A673 (cell line): ENCODE measurements at regions not wholly inside any gene's neighbourhood (a gene's known extent, or its start where the extent isn't known, plus 50 kb on each side); places are given as distances from the start of the nearest gene placed in this dataset.

ENCODE experiments used
- BruUV-seq: library from RNA; stranded (reverse); fragments of 400-500 nt; replicated peaks from 2 replicates; lab custom pipeline; 2021; lab: Mats Ljungman, UMichigan
- CTCF ChIA-PET: fragments of 300-600 bp; sonication (Branson Sonifier 250); formaldehyde crosslinking; loops from one replicate; lab custom pipeline; 2022; ENCODE audit warnings: antibody characterized with exemption; lab: Charles Lee
- POLR2A ChIA-PET: fragments of 300-600 bp; sonication (Branson Sonifier 250); formaldehyde crosslinking; loops from one replicate; lab custom pipeline; 2022; ENCODE audit warnings: antibody characterized with exemption; ENCODE audit not compliant: low non-redundant PET; lab: Charles Lee
- DNase-seq: peaks from one replicate; pipeline ENCODE4 v3.0.0-alpha.2; 2015; ENCODE audit warnings: low spot score
- H3K27ac ChIP-seq: fragments of 200-600 bp; sonication (generic); 2 replicates; pipeline ENCODE4 v1.5.1; 2016; ENCODE audit warnings: mixed run types, low read depth, mild to moderate bottlenecking, mixed read lengths, antibody characterized with exemption, low read length; ENCODE audit not compliant: poor library complexity, severe bottlenecking
- H3K27me3 ChIP-seq: fragments of 200-600 bp; sonication (generic); replicated peaks from 2 replicates; pipeline ENCODE4 v1.6.1; 2017; ENCODE audit warnings: mixed run types, low read depth, mild to moderate bottlenecking, mixed read lengths, antibody characterized with exemption, low read length; ENCODE audit not compliant: insufficient read depth, poor library complexity
- H3K36me3 ChIP-seq: fragments of 200-600 bp; sonication (generic); 2 replicates; pipeline ENCODE4 v1.6.1; 2016; ENCODE audit warnings: mixed run types, mild to moderate bottlenecking, mixed read lengths, antibody characterized with exemption, low read length; ENCODE audit not compliant: insufficient read depth, poor library complexity, severe bottlenecking
- H3K4me1 ChIP-seq: fragments of 200-600 bp; sonication (generic); 2 replicates; pipeline ENCODE4 v1.6.1; 2017; ENCODE audit warnings: mixed run types, mild to moderate bottlenecking, mixed read lengths, antibody characterized with exemption, low read length; ENCODE audit not compliant: insufficient read depth, poor library complexity, severe bottlenecking
- H3K4me3 ChIP-seq: fragments of 200-600 bp; sonication (generic); 2 replicates; pipeline ENCODE4 v1.5.1; 2016; ENCODE audit warnings: low read depth, mixed run types, mild to moderate bottlenecking, mixed read lengths, low read length; ENCODE audit not compliant: poor library complexity, severe bottlenecking
- H3K9me3 ChIP-seq: fragments of 200-600 bp; sonication (generic); 2 replicates; pipeline ENCODE4 v1.6.1; 2016; ENCODE audit warnings: mixed run types, low read depth, mild to moderate bottlenecking, mixed read lengths, antibody characterized with exemption, low read length; ENCODE audit not compliant: poor library complexity, severe bottlenecking
- EZH2 ChIP-seq: fragments of 200-600 bp; sonication (generic); IDR thresholded peaks from 2 replicates; pipeline ENCODE4 v1.6.1; 2017; ENCODE audit warnings: borderline replicate concordance, low read depth, mild to moderate bottlenecking, mixed read lengths, antibody characterized with exemption, low read length; ENCODE audit not compliant: poor library complexity, severe bottlenecking
- intact Hi-C: fragments of 100-400 bp; cut with micrococcal nuclease; formaldehyde crosslinking; loops from one replicate; pipeline ENCODE4 v1.10.0; 2022; ENCODE audit not compliant: unreplicated experiment
- TF ChIP-seq, protein P1 (sequence below): fragments of 300-800, 200-600 bp; sonication (generic); conservative IDR thresholded peaks from 2 replicates; pipeline ENCODE4 v1.5.1; 2017; ENCODE audit warnings: low read depth, mild to moderate bottlenecking, antibody characterized with exemption, low read length, moderate library complexity, mixed read lengths

DNA sequence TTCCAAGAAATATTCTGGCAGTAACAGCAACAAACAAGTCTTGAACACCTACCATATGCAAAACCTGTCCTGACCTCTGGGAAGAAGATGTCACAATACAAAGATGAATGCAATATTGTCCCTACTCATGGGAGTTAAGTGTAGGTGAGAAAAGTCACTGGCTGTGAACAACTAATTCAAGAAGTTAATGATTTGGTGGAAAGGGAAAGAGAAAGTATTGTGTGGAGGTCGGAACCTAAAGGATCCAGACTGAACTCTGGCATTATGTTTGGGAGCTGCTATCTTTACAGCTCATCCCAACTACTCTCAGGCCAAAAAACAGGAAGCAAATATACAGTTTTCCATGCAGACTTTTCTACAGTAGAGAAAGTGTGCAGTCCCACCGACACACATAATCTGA lies 285.3 kb upstream of the PRDM1 start:
- intact Hi-C loops, result no loop called here
- ChIA-PET POLR2A (no interaction called here), CTCF (no interaction called here)
- DNase-seq, result no peak
- no peak for TF ChIP-seq EZH2
- TF ChIP-seq, protein P1, sequence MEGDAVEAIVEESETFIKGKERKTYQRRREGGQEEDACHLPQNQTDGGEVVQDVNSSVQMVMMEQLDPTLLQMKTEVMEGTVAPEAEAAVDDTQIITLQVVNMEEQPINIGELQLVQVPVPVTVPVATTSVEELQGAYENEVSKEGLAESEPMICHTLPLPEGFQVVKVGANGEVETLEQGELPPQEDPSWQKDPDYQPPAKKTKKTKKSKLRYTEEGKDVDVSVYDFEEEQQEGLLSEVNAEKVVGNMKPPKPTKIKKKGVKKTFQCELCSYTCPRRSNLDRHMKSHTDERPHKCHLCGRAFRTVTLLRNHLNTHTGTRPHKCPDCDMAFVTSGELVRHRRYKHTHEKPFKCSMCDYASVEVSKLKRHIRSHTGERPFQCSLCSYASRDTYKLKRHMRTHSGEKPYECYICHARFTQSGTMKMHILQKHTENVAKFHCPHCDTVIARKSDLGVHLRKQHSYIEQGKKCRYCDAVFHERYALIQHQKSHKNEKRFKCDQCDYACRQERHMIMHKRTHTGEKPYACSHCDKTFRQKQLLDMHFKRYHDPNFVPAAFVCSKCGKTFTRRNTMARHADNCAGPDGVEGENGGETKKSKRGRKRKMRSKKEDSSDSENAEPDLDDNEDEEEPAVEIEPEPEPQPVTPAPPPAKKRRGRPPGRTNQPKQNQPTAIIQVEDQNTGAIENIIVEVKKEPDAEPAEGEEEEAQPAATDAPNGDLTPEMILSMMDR, result no peak
- Histone ChIP-seq H3K4me1 (peaks cover 12% of the 10 kb centered on the region), H3K4me3 (no peak overlapping the region), H3K36me3 (no peaks in the 10 kb centered on the region), H3K27me3 (peaks cover 9% of the 10 kb centered on the region), H3K9me3 (no peaks in the 10 kb centered on the region), H3K27ac (no peak overlapping the region)
- no TSS peak for BruUV-seq

DNA sequence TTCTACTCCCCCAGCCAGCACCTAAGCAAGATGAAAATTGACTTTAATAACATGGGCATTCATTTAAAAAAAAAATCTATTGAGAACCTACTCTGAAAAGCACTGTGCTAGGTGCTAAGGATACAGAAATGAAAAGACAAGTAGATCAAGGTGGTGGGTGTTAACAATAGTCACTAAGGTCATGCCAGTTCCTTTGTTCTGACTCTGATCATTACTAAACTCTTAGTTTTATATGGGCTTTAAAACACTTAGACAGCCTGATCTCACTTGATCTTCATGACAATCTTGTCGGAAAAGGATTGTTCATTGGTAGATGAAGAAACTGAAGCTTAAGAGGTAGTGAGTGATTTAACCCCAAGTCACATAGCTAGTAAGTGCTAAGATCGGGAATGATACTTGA lies 285.7 kb upstream of the PRDM1 start:
- peaks cover 12% of the 10 kb centered on the region for H3K4me1 ChIP-seq
- TF ChIP-seq, protein P1, result no peak
- no peak for TF ChIP-seq EZH2
- intact Hi-C loops, result no loop called here
- no peak overlapping the region for H3K27ac ChIP-seq
- no peaks in the 10 kb centered on the region for H3K36me3 ChIP-seq
- no peaks in the 10 kb centered on the region for H3K9me3 ChIP-seq
- no TSS peak for BruUV-seq
- ChIA-PET POLR2A (no interaction called here), CTCF (no interaction called here)
- DNase-seq, result no peak
- H3K4me3 ChIP-seq, result no peak overlapping the region
- H3K27me3 ChIP-seq, result peaks cover 9% of the 10 kb centered on the region

DNA sequence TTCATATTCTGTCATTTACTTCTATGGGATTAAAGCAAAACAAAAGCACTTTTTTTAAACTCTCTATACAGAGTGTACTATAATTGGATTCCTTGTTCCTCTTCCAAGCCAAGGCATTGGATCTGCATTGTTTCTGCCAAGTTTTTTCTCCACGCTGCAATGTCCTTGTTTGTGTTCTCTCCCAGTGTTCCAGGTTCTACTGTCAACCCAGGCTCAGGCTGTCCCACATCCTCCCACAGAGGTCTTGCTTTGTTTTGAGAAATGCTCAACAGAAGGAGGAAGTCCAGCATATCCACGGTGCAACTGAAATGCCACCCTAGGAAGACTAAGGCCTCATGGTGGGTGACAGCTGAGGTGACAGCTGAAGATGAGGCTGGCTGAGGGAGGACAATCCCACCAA lies 287.1 kb upstream of the PRDM1 start:
- TF ChIP-seq EZH2, result no peak
- TF ChIP-seq, protein P1, result no peak
- intact Hi-C loops, result no loop called here
- no peak for DNase-seq
- H3K4me3 ChIP-seq, result no peak overlapping the region
- H3K9me3 ChIP-seq, result no peaks in the 10 kb centered on the region
- peaks cover 9% of the 10 kb centered on the region for H3K27me3 ChIP-seq
- H3K36me3 ChIP-seq, result no peaks in the 10 kb centered on the region
- CTCF ChIA-PET, result no interaction called here
- no TSS peak for BruUV-seq
- POLR2A ChIA-PET, result no interaction called here
- H3K4me1 ChIP-seq, result peaks cover 12% of the 10 kb centered on the region
- H3K27ac ChIP-seq, result no peak overlapping the region
